Breast epithelium (tissue), 3 donors: ENCODE measurements at regions not wholly inside any gene's neighbourhood (a gene's known extent, or its start where the extent isn't known, plus 50 kb on each side); places are given as distances from the start of the nearest gene placed in this dataset.

Experiments used
- POLR2AphosphoS5 ChIP-seq, 3 donors: sonication (generic); formaldehyde crosslinking; IDR thresholded peaks; one replicate each; pipeline ENCODE4 v1.6.1; 2017; ENCODE audit warnings: antibody characterized with exemption in 3 of 3
- TF ChIP-seq, protein P1 (sequence below), 3 donors: fragments of 450-650 bp; IDR thresholded peaks; one replicate each; pipeline ENCODE4 v1.5.1; 2016 to 2017; ENCODE audit warnings: antibody characterized with exemption in 3 of 3, mild to moderate bottlenecking in 3 of 3, moderate library complexity in 3 of 3

DNA sequence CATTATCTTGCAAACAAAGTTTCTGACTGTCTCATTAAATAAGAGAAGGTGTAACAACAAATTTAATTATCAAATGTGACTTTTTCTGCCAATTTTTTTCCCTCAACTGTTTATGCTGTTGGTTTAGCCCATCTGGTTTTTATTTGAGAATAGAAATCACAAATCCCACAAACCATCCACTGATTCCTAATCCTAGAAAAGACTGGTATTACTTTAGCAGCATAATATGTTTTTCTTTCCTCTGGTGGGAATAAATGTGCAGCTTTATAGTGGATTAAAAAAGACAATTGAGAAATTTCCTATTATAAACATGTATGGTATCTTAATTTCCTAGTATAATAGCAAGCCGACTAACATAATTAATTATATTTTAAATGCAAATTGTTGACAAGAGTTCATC is 257.9 kb upstream of the FOXN3 start:
- TF ChIP-seq, protein P1, sequence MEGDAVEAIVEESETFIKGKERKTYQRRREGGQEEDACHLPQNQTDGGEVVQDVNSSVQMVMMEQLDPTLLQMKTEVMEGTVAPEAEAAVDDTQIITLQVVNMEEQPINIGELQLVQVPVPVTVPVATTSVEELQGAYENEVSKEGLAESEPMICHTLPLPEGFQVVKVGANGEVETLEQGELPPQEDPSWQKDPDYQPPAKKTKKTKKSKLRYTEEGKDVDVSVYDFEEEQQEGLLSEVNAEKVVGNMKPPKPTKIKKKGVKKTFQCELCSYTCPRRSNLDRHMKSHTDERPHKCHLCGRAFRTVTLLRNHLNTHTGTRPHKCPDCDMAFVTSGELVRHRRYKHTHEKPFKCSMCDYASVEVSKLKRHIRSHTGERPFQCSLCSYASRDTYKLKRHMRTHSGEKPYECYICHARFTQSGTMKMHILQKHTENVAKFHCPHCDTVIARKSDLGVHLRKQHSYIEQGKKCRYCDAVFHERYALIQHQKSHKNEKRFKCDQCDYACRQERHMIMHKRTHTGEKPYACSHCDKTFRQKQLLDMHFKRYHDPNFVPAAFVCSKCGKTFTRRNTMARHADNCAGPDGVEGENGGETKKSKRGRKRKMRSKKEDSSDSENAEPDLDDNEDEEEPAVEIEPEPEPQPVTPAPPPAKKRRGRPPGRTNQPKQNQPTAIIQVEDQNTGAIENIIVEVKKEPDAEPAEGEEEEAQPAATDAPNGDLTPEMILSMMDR (IDR thresholded peaks at IDR 0.05): no peak
- TF ChIP-seq POLR2AphosphoS5 (IDR thresholded peaks at IDR 0.05): no peak
